ENCODE measurements at regions not wholly inside any gene's neighbourhood (a gene's known extent, or its start where the extent isn't known, plus 50 kb on each side); places are given as distances from the start of the nearest gene placed in this dataset.

- TF ChIP-seq CTCF (IDR thresholded peaks at IDR 0.05) (no peak), POLR2A (IDR thresholded peaks at IDR 0.05) (no peak)
These were observed 106.5 kb upstream of the CMC1 start for GRCh38 chr3:28134792-28135375.
